OCI-LY1 (cell line): ENCODE measurements at regions not wholly inside any gene's neighbourhood (a gene's known extent, or its start where the extent isn't known, plus 50 kb on each side); places are given as distances from the start of the nearest gene placed in this dataset.

Experiments
- CTCF ChIP-seq: fragments of 200-600 bp; sonication (generic), shearing (Covaris generic); IDR thresholded peaks from 2 replicates; pipeline ENCODE4 v1.5.1; 2017; ENCODE audit warnings: mild to moderate bottlenecking, antibody characterized with exemption, low read length, moderate library complexity, mixed read lengths
- EZH2 ChIP-seq: fragments of 200-600 bp; sonication (generic), shearing (Covaris generic); IDR thresholded peaks from 2 replicates; pipeline ENCODE4 v1.8.0; 2017; ENCODE audit warnings: borderline replicate concordance, mixed run types, mild to moderate bottlenecking, antibody characterized with exemption, low read length, moderate library complexity, mixed read lengths

GRCh38 chr2:22850310-22850709 is 534.7 kb upstream of the KLHL29 start:
- TF ChIP-seq CTCF (no peak), EZH2 (no peak)
